Renal pelvis (tissue), 1 donor: ENCODE measurements at regions not wholly inside any gene's neighbourhood (a gene's known extent, or its start where the extent isn't known, plus 50 kb on each side); places are given as distances from the start of the nearest gene placed in this dataset.

Source experiments
- DNase-seq: peaks from one replicate; pipeline ENCODE4 v3.0.0-alpha.2; 2013

DNA sequence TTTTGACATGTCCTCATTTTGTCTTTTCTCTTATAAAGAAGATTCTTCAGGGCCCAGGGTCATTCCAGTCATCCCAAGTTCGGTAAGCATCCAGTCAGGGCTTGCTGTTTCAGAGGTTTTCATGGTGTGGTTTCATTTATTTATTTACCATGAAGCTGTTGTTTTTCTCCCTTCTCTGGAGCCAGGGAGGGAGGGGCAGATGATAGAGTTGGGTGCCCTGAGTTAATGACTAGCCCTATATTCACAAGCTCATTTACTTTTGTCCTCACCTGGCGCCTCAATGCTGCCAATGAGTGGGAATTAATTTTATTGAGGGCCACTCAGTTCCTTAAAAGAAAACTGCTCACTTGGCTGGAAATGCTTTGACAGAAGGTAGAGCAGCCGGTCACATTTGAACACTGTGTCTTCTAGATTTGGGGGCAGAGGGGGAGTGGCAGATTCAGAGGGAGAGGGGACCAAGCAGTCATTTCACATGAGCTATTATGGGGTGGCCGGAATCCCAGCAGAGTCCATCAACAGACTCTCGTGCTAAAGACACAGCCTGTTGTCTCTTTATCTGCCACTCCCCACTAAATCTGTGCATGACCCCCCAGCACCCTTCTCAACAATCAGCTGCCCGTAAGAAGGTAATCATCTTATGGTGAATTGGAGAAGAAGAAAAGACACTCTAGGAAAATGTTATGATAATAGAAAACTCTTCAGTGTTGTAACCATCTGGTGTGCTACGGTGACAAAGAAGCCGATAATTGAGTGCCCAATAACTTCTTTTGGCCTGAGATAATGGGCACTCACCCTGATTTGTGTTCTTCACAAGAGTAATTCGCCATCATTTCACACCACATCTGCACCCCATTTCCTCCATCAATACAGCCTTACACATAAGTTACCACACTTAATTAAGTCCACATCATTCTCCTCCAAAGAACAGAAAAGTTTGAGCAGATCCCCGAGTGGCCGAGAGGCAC, 573.5 kb upstream of the JAG1 start:
- no peak for DNase-seq

DNA sequence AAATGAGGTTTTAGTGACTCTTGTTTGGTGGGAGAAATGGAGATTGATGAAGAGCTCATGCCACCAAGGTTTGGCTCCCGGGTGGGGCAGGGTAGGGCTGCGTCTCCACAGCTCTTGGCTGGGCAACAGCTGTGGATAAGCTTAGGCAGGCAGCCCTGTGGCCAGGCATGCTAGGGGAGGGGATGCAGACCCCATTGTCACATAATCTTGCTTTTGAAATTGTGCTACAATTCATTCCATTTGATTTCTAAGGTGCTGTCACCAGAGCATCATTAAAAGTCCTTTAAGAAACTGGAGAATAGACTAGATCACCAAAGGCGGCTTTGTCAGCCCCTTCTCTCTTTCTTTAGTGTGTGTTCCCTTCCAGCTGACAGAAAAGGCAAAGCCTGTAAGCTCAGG, 574.2 kb upstream of the JAG1 start:
- no peak for DNase-seq

DNA sequence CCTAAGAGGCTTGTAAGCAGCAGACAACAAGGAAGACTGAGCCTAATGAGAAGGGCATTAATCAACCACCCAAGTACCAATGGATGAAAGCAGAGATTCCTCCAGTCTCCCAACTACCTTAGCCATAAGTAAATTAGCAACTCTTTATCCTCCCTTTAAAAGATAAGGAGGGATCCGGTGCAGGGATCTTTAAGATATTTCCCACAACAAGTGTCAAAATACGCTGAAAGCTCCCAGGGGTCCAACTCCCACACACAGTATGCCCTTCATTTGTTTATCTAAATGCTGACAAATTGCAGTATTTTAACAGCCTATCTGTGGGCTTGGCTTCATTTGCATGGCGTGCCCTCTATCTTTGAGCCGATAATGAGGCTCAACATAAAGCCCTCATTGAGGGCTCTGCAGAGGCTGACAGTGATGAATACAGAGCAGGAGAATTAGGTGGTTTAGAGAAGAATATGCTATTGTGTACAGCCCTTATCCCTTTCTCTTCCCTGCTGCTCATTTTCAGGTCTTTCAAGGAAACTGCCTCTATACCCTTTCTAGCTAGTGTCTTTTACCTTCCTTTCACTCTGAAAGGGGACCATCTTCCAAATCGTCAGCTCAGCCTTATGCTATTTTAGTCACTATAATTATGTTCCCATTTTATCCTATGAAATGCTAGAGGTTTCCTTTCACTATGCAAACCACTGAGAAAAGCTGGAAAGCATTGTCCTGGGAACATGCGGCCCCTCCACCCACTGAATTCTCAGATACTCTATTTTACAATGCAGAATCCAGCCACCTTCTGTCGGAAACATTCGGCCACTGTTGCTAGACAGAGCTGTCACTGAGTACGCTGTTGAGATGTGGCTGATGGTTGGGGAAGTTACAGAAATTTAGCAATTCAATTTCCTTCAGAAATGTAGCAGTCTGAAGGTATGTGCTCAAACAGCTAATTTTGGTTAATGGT, 575.2 kb upstream of the JAG1 start:
- DNase-seq, result no peak

DNA sequence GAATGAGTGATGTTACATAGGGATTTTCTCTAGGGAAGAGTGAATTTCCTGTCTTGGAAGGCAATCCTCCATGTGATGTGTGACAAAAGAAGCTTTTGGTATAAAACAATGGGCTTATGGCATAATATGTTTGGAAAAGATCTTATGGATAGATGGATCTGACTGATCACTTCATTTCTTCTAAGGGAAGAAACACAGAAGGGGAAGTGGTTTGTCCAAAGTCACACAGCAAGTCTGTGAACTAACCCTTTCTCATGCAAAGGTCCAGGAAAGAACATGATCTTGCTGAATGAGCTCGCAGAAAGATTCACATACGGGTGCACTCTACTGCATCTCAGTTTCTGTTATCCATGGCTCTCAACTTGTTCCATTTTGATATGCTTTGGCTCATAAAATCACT, 575.9 kb upstream of the JAG1 start:
- DNase-seq, result no peak

DNA sequence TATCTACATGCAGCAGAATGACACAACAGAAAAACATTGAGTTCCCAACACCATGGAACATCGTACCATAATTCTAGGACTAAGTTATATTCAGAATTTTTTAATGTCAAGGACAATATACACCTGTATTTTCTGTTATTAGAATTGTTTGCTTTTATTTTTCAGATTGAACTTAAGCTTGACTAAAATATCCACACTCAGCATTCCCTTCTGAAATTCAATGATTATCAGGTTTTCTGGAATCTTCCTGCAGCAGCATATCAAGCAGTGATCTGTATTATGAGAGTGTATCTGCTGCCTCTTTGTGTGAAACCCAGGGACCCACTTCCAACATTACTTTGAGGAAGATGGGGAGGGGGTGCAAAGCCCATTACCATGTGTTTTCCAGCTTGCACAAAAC, 578.6 kb upstream of the JAG1 start:
- DNase-seq, result no peak

DNA sequence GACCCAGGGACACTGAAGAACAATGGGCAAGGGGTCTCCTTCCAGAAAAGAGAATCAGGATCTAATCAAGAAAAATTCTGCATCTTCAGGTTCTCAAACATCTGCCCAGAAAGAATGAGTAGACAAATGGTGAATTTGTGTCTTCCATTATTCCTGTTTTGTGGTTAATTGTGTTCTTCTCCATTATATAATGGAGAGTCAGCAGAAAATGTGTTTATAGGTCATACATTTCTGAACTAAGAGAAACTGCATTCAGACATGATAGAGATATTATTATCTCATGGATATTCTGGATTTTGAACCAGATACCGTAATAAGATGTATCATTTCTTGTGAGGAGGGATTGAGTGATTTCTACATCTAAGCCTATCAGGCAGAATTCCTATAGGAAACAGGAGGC, 581.7 kb upstream of the JAG1 start:
- no peak for DNase-seq

DNA sequence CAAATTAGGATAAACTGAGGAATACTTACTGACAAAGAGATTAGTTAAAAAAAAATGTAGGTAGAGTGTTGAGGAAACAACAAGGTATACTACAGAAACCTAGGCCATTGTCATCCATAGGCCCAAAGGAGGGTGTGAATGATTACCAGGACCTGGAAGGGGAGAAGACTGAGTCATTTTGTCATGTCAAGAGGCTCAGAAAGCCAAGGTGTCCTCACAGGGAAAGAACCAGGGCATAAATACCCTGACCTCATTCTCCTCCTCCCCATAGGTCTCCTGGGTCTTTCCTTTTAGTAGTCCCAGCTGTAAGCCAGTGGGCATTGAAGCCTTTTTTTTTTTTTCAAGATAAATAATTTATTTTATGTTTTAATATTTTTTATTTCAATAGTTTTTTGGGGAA, 582.1 kb upstream of the JAG1 start:
- DNase-seq, result no peak

DNA sequence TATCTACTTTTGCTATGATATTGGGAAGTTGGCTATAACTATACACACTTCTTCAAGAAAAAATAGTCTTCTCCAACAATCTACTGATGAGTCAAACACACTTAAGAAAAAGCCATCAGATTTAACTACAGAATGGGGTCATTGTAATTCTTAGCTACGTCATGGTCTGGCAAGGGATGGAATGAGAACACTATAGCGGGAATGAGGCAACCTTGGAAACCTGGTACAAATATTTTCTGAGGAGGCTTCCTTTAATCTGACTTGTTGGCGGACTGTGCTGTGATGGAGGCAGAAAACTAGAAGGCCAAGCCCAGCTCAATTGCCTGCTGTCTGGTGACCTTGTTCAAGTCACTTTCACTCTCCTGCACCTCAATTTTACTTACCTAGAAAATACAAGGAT, 586.8 kb upstream of the JAG1 start:
- DNase-seq, result no peak

DNA sequence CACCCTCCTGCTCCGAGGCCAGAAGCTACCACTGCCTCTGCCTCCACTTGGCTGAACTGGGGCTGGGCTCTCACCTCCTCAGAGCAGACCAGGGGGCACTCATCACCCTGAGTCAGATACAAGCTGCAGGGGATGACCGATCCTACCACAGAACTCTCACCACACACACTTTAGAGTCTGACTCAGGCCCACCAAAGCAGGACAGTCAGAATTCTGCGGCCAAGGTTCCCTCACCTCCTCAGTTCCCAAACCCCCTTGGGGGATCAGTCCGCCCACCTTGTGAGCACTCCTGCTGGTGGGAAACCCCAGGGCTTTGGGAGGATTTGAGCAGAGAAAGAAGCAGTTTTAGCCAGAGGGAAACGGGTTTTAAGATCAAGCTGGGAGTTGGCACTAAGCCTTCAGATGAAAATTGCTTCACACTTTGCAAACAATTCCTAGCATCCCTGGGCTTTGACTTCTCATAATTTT, 587.8 kb upstream of the JAG1 start:
- DNase-seq, result no peak

DNA sequence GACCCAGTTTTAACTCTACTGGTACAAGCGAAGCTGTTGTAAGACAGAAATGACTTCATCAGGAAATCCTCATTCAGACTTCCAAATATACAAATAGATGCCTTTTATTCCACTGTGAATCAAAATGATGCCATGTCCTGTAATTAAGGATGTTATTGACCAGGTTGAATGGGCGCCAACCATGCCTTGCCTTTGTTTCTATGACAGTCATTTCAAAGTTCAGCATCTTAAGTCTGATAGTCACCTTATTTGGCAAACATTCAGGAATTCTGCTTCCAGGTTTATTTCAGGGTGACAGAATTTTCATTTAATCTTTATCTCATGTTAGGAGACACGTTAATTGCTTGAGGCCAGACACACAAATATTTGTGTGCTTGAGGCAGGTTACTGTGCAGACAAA, 592.8 kb upstream of the JAG1 start:
- DNase-seq, result no peak

DNA sequence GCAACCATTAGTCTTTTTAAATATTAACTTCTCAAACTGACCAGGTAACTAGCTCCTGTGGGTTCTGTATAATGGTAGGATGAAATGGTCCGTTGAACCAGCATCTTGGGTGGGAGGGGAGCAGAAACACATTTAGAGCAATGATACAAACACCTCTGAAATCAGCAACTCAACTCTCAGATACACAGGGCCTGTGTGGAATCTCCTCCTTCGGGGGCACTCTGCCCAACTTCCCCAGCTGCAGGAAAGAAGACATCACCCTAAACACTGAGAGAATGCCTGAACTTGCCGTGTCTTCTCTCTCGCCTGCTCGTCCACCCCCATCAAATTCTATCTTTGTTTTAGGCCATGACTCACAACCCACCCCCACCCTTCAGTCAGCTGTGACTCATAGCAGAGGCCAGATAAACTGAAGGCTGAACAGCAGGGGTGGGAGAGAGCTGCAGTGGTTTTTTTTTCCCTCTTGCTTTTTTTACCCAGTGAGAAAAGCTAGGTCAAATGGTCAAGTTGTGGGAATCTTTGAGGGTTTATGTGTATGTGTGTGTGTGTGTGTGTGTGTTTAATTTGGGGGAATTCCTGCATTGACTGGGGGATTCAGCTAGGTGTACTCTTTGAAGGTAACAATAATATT, 593.4 kb upstream of the JAG1 start:
- peak; percentile 54 for DNase-seq

DNA sequence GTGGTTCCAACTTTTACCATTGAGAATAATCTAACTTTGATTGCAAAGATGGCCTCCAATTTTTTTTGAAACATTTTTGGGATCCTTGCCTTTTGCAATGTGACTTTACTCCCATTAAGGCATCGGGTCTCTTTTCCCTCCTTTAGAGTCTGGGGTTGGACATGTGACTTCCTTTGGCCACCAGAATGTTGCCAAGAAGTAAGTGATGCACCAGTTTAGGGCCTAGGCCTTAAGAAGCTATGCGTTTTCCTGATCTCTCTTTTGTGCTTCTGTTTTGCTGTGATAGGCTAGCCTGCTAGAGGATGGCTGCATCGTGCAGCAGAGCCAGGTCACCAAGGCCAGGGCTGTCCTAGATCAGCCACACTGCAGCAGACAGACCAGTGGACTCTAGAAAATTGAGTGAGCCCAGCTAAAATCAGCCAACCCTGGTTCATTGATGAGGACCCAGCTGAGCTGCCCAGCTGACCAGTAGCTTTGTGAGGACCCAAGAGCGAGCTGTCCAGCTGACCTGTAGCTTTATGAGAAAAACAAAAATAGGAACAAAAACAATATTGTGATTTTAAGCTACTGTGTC, 594.0 kb upstream of the JAG1 start:
- no peak for DNase-seq

DNA sequence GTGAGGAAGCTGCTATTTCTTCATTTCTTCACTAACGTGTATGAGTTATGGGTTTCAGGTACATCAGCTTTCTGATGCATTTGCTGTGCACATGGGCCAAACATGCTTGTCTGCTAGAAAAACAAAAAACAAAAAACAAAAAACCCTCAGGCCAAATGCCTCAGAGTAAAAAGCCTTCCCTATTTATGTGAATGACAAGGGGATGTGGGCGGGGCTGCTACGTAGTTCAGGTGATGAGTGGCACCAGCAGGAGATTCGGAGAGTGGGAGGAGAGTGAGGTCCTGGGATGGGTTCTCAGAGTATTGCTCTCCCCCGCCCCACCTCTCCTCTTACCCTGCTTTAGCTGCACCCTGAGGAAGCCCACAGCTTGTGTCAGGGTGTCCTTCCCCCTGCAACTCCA, 596.8 kb upstream of the JAG1 start:
- DNase-seq, result no peak

DNA sequence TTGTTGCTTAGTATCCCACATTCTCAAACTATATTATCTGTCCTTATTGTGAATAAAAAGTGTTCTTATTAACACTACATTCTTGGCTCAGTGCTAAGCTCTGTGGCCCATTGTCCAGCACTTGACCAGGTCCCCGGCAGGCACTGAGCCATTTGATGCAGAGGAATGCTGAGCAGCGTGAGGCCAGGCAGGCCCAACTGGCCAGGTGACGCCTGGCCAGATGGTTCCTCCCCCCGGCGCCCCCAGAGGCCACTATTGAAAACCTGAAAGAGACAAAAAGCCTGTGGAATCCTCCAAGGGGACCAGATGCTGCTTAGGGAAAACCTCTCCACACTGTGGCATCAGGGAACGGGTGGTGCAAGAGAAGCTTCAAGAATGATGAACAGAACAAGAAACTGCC, 597.5 kb upstream of the JAG1 start:
- DNase-seq, result no peak

DNA sequence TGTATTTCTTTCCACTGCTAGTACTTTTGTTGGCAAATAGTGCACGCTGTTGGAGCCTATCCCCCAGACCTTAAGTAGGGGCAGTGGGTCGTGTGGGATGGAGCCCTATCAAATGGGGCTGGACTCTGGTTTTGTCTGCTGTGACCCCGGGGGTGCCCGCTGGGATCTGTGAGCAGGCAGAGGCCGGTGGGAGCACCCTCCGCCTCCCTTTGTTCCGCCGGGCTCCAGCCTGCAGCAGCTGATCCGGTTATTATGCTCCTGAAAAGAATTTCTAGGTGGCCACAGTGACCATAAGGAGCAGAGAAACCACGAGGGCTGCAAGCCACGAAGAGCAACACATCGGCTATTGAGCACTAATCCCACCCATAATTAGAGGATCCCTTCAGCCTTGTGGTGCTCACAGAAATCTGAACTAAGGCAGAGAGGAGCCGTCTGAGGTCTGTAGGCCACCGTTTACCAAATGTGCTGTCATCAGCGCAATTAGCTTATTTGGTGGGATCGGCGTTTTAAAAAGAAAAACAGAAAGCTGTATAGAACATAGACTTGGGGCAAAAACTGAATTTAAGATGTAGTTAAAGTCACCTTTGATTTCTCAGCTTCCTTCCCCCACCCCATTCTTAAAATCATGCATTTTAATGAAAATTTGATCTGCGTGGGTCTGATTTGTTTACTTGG, 598.3 kb upstream of the JAG1 start:
- no peak for DNase-seq

DNA sequence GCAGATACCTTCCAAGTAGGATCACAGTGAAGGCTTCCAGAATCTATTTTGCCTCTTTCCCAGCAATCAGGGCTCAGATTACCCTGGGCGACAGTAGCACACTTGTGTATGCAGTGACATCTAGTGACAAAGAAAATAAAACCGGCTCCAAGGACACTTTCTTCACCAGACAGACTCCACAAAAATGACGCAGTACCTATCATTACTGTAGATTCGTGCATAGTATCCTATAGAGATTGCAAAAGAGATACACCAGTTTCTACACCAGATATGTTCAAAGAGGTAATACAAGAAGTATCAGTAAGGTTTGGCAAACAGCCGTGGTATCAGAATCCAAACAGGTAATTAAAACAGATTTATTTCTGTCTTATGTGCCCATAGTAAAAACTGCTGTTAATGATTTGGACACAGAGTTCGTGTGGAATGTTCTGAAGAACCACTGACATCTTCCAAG, 600.4 kb upstream of the JAG1 start:
- peak; percentile 77 for DNase-seq

DNA sequence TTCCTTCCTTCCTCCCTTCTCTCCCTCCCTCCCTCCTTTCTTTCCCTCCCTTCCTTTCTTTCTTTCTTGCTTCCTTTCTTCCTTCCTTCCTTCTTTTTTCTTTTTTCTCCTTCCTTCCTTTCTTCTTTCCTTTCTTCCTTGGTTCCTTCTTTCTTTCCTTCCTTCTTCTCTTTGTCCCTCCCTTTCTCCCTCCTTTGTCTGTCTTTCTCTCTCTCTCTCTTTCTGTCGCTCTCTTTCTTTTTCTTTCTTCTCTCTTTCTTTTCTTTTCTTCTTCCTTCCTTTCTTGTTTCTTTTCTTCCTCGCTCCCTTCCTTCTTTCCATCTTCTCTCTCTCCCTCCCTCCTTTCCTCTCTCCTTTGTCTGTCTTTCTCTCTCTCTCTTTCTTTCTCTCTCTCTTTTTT, 601.9 kb upstream of the JAG1 start:
- no peak for DNase-seq

DNA sequence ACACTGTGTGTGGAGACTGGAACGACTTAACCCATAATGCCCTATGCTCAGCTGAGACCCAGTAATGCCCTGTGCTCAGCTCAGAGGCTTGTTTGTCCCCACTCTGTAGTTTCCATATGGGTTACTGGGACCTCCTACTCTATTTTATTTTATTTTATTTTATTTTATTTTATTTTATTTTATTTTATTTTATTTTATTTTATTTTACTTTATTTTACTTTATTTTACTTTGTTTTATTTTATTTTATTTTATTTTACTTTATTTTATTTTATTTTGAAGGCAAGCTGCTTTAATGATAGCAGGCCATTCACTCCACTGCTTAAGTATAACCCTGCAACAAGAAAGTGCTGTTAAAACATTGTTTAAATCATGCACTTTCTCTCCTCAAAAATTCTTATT, 603.4 kb upstream of the JAG1 start:
- no peak for DNase-seq

DNA sequence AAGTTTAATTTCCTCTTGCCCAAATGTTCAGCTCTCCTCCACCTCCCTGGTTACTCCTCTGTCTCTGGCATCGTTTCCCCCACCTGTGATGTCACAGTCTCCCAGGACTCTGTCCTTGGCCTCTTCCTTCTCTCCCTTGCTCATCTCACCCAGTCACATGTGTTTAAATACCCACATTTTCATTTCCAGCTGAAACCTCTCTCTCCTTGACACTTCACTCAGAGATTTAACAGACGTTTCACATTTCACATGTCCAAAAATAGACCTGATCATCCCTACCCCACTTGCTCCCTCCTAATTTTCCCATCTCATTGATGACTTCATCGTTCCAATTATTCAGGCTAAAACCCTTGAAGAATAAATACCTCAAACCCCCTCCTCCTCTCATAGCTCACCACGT, 604.1 kb upstream of the JAG1 start:
- no peak for DNase-seq

DNA sequence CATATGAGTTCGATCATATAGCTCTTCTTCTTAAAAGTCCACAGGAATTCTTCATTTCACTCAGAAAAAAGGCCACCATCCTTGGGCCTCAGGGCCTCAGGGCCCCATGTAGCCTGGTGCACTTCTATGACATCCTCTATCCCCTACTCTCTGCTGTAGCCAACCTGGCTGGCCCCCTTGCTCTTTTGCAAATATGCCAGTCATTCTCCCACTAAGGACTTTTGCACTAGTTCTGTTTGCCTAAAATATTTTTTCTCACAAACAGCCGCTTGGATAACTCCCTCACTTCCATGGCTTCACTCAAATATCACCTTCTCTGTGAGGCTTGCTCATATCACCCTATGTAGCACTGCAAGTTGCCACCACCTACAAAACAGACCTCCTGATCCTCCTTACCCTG, 604.7 kb upstream of the JAG1 start:
- DNase-seq, result no peak

DNA sequence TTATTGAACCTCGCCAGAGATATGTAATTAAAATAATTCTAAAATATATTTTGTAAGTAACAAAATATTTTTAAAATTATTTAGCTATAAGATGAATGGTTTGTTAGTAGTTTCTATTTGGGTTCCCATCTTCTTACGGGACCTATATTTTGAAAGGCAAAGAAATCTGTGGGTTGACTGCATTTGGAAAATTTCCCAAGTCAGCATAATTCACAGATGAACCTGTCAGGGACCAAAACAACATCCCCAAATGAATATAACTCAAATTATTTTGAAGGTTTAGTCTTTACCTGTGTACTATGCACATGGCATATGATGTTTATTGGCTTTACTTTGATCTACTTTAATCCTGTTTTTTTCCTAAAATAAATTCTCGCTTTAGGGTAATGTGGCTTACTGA, 607.4 kb upstream of the JAG1 start:
- DNase-seq, result no peak
